ENCODE measurements at regions not wholly inside any gene's neighbourhood (a gene's known extent, or its start where the extent isn't known, plus 50 kb on each side); places are given as distances from the start of the nearest gene placed in this dataset.

DNA sequence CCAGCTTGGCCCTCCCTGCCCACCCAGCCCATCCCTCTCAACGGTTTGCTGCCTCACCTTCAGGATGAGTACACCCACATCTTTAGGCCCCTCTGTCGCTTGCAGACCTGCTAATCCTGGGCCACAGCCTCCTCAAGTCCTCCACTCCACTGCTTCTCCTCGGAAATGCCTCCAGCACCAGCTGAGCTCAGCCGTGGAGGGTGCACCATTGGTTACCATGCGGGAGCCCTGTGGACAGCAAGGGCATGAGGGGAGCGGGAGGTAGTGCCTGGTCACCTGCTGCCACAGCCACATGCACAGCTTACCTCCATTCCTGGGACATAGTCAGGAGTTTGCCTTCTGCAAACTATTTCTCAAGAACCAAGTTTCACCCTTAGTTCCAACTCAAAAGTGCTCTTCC lies 286.3 kb upstream of the ZMIZ1 start:
- TF ChIP-seq, protein P1, sequence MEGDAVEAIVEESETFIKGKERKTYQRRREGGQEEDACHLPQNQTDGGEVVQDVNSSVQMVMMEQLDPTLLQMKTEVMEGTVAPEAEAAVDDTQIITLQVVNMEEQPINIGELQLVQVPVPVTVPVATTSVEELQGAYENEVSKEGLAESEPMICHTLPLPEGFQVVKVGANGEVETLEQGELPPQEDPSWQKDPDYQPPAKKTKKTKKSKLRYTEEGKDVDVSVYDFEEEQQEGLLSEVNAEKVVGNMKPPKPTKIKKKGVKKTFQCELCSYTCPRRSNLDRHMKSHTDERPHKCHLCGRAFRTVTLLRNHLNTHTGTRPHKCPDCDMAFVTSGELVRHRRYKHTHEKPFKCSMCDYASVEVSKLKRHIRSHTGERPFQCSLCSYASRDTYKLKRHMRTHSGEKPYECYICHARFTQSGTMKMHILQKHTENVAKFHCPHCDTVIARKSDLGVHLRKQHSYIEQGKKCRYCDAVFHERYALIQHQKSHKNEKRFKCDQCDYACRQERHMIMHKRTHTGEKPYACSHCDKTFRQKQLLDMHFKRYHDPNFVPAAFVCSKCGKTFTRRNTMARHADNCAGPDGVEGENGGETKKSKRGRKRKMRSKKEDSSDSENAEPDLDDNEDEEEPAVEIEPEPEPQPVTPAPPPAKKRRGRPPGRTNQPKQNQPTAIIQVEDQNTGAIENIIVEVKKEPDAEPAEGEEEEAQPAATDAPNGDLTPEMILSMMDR (IDR thresholded peaks at IDR 0.05) = no peak
- TF ChIP-seq POLR2A (IDR thresholded peaks at IDR 0.05) = no peak
